Heart left ventricle (tissue), 16 donors: ENCODE measurements at regions not wholly inside any gene's neighbourhood (a gene's known extent, or its start where the extent isn't known, plus 50 kb on each side); places are given as distances from the start of the nearest gene placed in this dataset.
A peak's percentile ranks its signal among the peaks of the same experiment; 100 is the strongest.

ENCODE experiments used
- ATAC-seq, 4 donors: fragments of 200-7000 bp; cut with Tn5 transposase; one replicate each; pipeline ENCODE4 v1.9.1; 2020 to 2022; ENCODE audit warnings: moderate library complexity in 4 of 4, mild to moderate bottlenecking in 3 of 4, moderate number of reproducible peaks in 1 of 4
- DNase-seq, 5 donors: peaks; one replicate each; pipeline ENCODE4 v3.0.0-alpha.2; 2020
- H3K27ac ChIP-seq, 12 donors: fragments of 200-600 bp; sonication (generic) in 4 of 12; one replicate each; pipeline versions ENCODE4 v1.5.0 to v1.8.0; 2016 to 2022; ENCODE audit warnings: mild to moderate bottlenecking in 2 of 12
- H3K27me3 ChIP-seq, 9 donors: fragments of 200-600 bp; sonication (generic) in 2 of 9; one replicate each; pipeline versions ENCODE4 v1.5.1 to v1.8.0; 2016 to 2022; ENCODE audit warnings: mild to moderate bottlenecking in 3 of 9
- H3K36me3 ChIP-seq, 9 donors: fragments of 200-600 bp; sonication (generic) in 2 of 9; one replicate each; pipeline versions ENCODE4 v1.5.0 to v1.8.0; 2018 to 2022; ENCODE audit warnings: mild to moderate bottlenecking in 2 of 9
- H3K4me1 ChIP-seq, 12 donors: fragments of 200-600 bp; sonication (generic) in 4 of 12; one replicate each; pipeline versions ENCODE4 v1.5.0 to v1.8.0; 2016 to 2022; ENCODE audit warnings: mild to moderate bottlenecking in 3 of 12
- H3K4me3 ChIP-seq, 12 donors: fragments of 200-600 bp; sonication (generic) in 4 of 12; one replicate each; pipeline versions ENCODE4 v1.5.0 to v1.8.0; 2017 to 2022; ENCODE audit warnings: mild to moderate bottlenecking in 9 of 12, moderate library complexity in 4 of 12
- H3K9me3 ChIP-seq, 12 donors: fragments of 200-600 bp; sonication (generic) in 4 of 12; one replicate each; pipeline versions ENCODE4 v1.5.0 to v1.8.0; 2016 to 2022; ENCODE audit warnings: mild to moderate bottlenecking in 1 of 12
- CTCF ChIP-seq, 12 donors: fragments of 200-600 bp; sonication (generic) in 4 of 12; IDR thresholded peaks; one replicate each; pipeline versions ENCODE4 v1.5.0 to v1.8.0; 2018 to 2022; ENCODE audit warnings: antibody characterized with exemption in 12 of 12, mild to moderate bottlenecking in 5 of 12
- POLR2A ChIP-seq, 2 donors: fragments of 450-650 bp; IDR thresholded peaks; one replicate each; pipeline ENCODE4 v1.6.1; 2017; ENCODE audit warnings: antibody characterized with exemption in 2 of 2, mild to moderate bottlenecking in 2 of 2, moderate library complexity in 2 of 2
- WGBS, 4 donors: extraction: QIAGEN DNeasy Blood & Tissue Kit in 2 of 4; methylation state at CpG; one replicate each; pipeline versions ENCODE4 v1.1.5 to v1.1.7; 2013 to 2018; 5-methylcytosine and 5-hydroxymethylcytosine counted together
- intact Hi-C, 10 donors: fragments of 100-400 bp; cut with DNase I; formaldehyde crosslinking; loops; one replicate each; pipeline versions ENCODE4 v1.11.1 to v1.14.2; 2022
- donor health status: ischemic (EF 13 %, LVEDD 7.1; RV severe dilation, severe dysfunction).
- donor health status: healthy with polysubstance abuse.
- donor health status: DM: no; HTN: yes; CAD: no.
- donor health status: DM: no; HTN: no; CAD: no.
- donor health status: ischemic (EF 25% LVEDD 6.9; RV normal size, moderate dysfunction).
- donor health status: ischemic (EF 25% LVEDD 5.7; RV mildly dilated, moderate dysfunction).
- donor health status: healthy.
- donor health status: DM: yes; HTN: yes; CAD: no.
- donor health status: ischemic (EF 35%, LVEDD 5.7; RV mildly dilated, moderate dysfunction).
- donor health status: nonischemic (EF 11% LVEDD 7.7; RV severe dilation, severe dysfunction).
- donor health status: DM: yes; HTN: yes; CAD: no.
- donor health status: PGD.
- donor health status: ischemic (EF 29% LVEDD 5.4; RV normal size, mild dysfunction).
- donor health status: nonischemic (EF 23%, LVEDD 6.1; RV moderate dilation, normal function).

GRCh38 chr4:64192731-64193412 is 216.4 kb downstream of the TECRL start:
- no peak overlapping the region for H3K4me3 ChIP-seq
- peaks cover 0 to 5% (median 0%) of the 10 kb centered on the region in 12 donors for H3K9me3 ChIP-seq
- no peaks in the 10 kb centered on the region for H3K4me1 ChIP-seq
- no peak for DNase-seq
- no peaks in the 10 kb centered on the region for H3K27me3 ChIP-seq
- ATAC-seq = peak in 2 of 4 donors; percentile 67 to 70
- 19 to 30% (median 23%) methylated on average over 3 of the region's 3 CpGs for WGBS, 4 donors
- no peak for TF ChIP-seq CTCF (IDR thresholded peaks at IDR 0.05)
- TF ChIP-seq POLR2A (IDR thresholded peaks at IDR 0.05) = no peak
- no peaks in the 10 kb centered on the region for H3K36me3 ChIP-seq
- H3K27ac ChIP-seq = no peak overlapping the region
- intact Hi-C loops = loop anchor here in 1 of 10 donors (10.0 kb wide), 1 partner anchor 58 kb away; no protein-coding TSS in a partner anchor

- Histone ChIP-seq H3K27ac (no peak overlapping the region), H3K27me3 (no peaks in the 10 kb centered on the region), H3K36me3 (no peaks in the 10 kb centered on the region), H3K4me1 (no peaks in the 10 kb centered on the region), H3K9me3 (no peaks in the 10 kb centered on the region), H3K4me3 (no peak overlapping the region)
- ATAC-seq = no peak
- no peak for DNase-seq
- WGBS, 4 donors = 90 to 95% (median 93%) methylated on average over 9 to 14 of the region's 14 CpGs
- intact Hi-C loops = no loop called here
- no peak for TF ChIP-seq CTCF (IDR thresholded peaks at IDR 0.05)
Observed at GRCh38 chr4:64174247-64174882, 234.9 kb downstream of the TECRL start.

DNA sequence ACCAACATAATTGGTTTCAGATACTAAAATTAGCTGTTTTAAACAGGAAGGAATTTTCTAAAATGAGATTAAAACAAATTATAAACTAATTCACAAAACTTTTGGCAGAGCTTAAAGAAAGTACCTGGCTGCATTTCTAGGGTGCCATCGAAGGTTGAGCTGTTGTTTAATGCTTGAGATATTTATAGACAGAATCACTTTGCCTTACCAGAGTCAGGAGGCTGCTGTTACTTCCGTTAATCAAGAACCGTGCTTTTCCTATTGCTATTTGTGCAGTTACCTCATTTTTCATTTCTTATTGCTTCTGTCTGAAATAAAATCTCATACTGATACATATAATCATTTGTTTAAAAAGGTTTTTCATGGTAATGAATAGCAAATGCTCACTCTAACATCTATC is 242.9 kb downstream of the TECRL start:
- Histone ChIP-seq H3K9me3 (no peaks in the 10 kb centered on the region), H3K4me1 (peaks cover 0 to 3% (median 0%) of the 10 kb centered on the region in 12 donors), H3K36me3 (no peaks in the 10 kb centered on the region), H3K4me3 (no peak overlapping the region), H3K27ac (no peak overlapping the region), H3K27me3 (no peaks in the 10 kb centered on the region)
- TF ChIP-seq CTCF (IDR thresholded peaks at IDR 0.05) (no peak), POLR2A (IDR thresholded peaks at IDR 0.05) (no peak)
- 23 to 32% (median 27%) methylated on average over 3 of the region's 3 CpGs for WGBS, 4 donors
- DNase-seq = no peak
- intact Hi-C loops = loop anchor here in 2 of 10 donors (10.0 kb wide), 2 partner anchors 378 to 418 kb away; no protein-coding TSS in a partner anchor
- no peak for ATAC-seq

GRCh38 chr4:64158648-64159326 is 250.5 kb downstream of the TECRL start:
- peak; percentile 64 to 84 (median 72) for TF ChIP-seq CTCF (IDR thresholded peaks at IDR 0.05)
- no peak for TF ChIP-seq POLR2A (IDR thresholded peaks at IDR 0.05)
- intact Hi-C loops = loop anchor here in 8 of 10 donors (2.0 to 10.0 kb wide), 6 partner anchors 379 to 429 kb away; no protein-coding TSS in a partner anchor

More at GRCh38 chr4:64158648-64159326, 250.5 kb downstream of the TECRL start:
- Histone ChIP-seq H3K36me3 (no peaks in the 10 kb centered on the region), H3K9me3 (no peaks in the 10 kb centered on the region), H3K4me1 (peaks cover 0 to 5% (median 0%) of the 10 kb centered on the region in 12 donors), H3K27ac (no peak overlapping the region), H3K27me3 (no peaks in the 10 kb centered on the region), H3K4me3 (peak overlapping the region in 9 of 12 donors; percentile 13 to 41 (median 25))
- DNase-seq = peak in 3 of 5 donors; percentile 32 to 44 (median 35)
- no peak for ATAC-seq
- WGBS, 4 donors = 3 to 13% (median 9%) methylated on average over 7 of the region's 7 CpGs
